ENCODE measurements at regions not wholly inside any gene's neighbourhood (a gene's known extent, or its start where the extent isn't known, plus 50 kb on each side); places are given as distances from the start of the nearest gene placed in this dataset.

DNA sequence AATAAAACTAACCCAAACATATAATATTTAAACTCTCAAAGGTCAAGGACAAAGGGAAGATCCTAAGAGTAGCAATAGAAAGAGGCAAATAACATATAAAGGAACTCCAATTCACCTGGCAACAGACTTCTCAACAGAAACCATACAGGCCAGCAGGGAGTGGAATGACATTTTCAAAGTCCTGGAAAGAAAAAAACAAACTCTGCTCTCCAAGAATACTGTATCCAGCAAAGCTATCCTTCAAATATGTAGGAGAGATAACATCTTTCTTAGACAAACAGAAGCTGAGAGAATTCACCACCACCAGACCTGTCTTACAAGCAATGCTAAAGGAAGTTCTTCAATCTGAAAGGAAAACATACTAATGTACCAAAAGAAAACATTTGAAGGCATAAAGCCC lies 51.5 kb upstream of the TMEM158 start:
- no peak for DNase-seq
- Histone ChIP-seq H3K4me1 (ENCODE audit: control extremely low read depth in 1 of 4, control insufficient read depth in 4 of 4, insufficient read depth in 4 of 4, low read length in 3 of 4) (peaks cover 0 to 9% (median 0%) of the 10 kb centered on the region in 4 experiments), H3K27ac (ENCODE audit: insufficient read depth in 1 of 2, low read depth in 1 of 2, low read length in 2 of 2, poor library complexity in 1 of 2, severe bottlenecking in 2 of 2) (no peak overlapping the region), H3K4me3 (ENCODE audit: control insufficient read depth in 1 of 7, extremely low read depth in 1 of 7, insufficient read depth in 4 of 7, low read depth in 2 of 7, low read length in 6 of 7) (no peak overlapping the region), H3K27me3 (replicated peaks in 2 of 5; ENCODE audit: control insufficient read depth in 4 of 5, insufficient read depth in 5 of 5, low read length in 4 of 5) (no peaks in the 10 kb centered on the region), H3K36me3 (ENCODE audit: control insufficient read depth in 4 of 4, insufficient read depth in 4 of 4, low read length in 3 of 4) (no peaks in the 10 kb centered on the region), H3K9me3 (ENCODE audit: control extremely low read depth in 1 of 5, control insufficient read depth in 4 of 5, insufficient read depth in 2 of 5, low read depth in 1 of 5, low read length in 4 of 5) (peaks cover 0 to 22% (median 2%) of the 10 kb centered on the region in 5 experiments)
- POLR2A ChIA-PET, result no interaction called here
- CTCF ChIA-PET, result no interaction called here

DNA sequence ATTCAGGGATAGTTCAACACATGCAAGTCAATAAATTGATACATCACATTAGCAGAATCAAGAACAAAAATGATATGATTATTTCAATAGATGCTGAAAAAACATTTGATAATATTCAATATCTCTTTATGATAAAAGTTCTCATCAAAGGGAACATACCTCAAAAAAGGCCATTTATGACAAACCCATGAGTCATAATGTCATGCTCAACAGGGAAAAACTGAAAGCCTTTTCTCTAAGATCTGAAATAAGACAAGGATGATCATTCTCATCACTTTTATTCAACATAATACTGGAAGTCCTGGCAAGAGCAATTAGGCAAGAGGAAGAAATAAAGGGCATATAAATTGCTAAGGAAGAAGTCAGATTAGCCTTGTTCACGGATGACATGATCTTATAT lies 54.1 kb upstream of the TMEM158 start:
- Histone ChIP-seq H3K4me3 (ENCODE audit: control insufficient read depth in 1 of 7, extremely low read depth in 1 of 7, insufficient read depth in 4 of 7, low read depth in 2 of 7, low read length in 6 of 7) (no peak overlapping the region), H3K27me3 (replicated peaks in 2 of 5; ENCODE audit: control insufficient read depth in 4 of 5, insufficient read depth in 5 of 5, low read length in 4 of 5) (no peaks in the 10 kb centered on the region), H3K36me3 (ENCODE audit: control insufficient read depth in 4 of 4, insufficient read depth in 4 of 4, low read length in 3 of 4) (no peaks in the 10 kb centered on the region), H3K4me1 (ENCODE audit: control extremely low read depth in 1 of 4, control insufficient read depth in 4 of 4, insufficient read depth in 4 of 4, low read length in 3 of 4) (no peaks in the 10 kb centered on the region), H3K9me3 (ENCODE audit: control extremely low read depth in 1 of 5, control insufficient read depth in 4 of 5, insufficient read depth in 2 of 5, low read depth in 1 of 5, low read length in 4 of 5) (peaks cover 0 to 22% (median 2%) of the 10 kb centered on the region in 5 experiments), H3K27ac (ENCODE audit: insufficient read depth in 1 of 2, low read depth in 1 of 2, low read length in 2 of 2, poor library complexity in 1 of 2, severe bottlenecking in 2 of 2) (no peak overlapping the region)
- WGBS (ENCODE audit: insufficient coverage), result no CpG with 5 or more reads among the region's 1 CpG
- DNase-seq, result no peak
- POLR2A ChIA-PET, result no interaction called here
- CTCF ChIA-PET, result no interaction called here

DNA sequence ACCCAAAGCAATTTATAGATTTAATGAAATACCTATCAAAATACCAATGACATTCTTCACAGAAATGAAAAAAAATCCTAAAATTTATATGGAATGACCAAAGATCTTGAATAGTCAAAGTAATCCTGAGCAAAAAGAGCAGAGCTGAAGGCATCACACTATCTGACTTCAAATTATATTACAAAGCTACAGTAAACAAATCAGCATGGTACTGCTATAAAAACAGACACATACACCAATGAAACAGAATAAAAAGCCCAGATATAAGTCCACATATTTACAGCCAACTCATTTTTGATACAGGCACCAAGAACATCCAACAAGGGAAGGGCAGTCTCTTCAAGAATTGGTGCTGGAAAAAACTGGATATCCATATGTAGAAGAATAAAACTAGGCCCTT lies 54.9 kb upstream of the TMEM158 start:
- Histone ChIP-seq H3K9me3 (ENCODE audit: control extremely low read depth in 1 of 5, control insufficient read depth in 4 of 5, insufficient read depth in 2 of 5, low read depth in 1 of 5, low read length in 4 of 5) (peaks cover 0 to 21% (median 2%) of the 10 kb centered on the region in 5 experiments), H3K4me1 (ENCODE audit: control extremely low read depth in 1 of 4, control insufficient read depth in 4 of 4, insufficient read depth in 4 of 4, low read length in 3 of 4) (no peaks in the 10 kb centered on the region), H3K4me3 (ENCODE audit: control insufficient read depth in 1 of 7, extremely low read depth in 1 of 7, insufficient read depth in 4 of 7, low read depth in 2 of 7, low read length in 6 of 7) (no peak overlapping the region), H3K27ac (ENCODE audit: insufficient read depth in 1 of 2, low read depth in 1 of 2, low read length in 2 of 2, poor library complexity in 1 of 2, severe bottlenecking in 2 of 2) (no peak overlapping the region), H3K36me3 (ENCODE audit: control insufficient read depth in 4 of 4, insufficient read depth in 4 of 4, low read length in 3 of 4) (no peaks in the 10 kb centered on the region), H3K27me3 (replicated peaks in 2 of 5; ENCODE audit: control insufficient read depth in 4 of 5, insufficient read depth in 5 of 5, low read length in 4 of 5) (no peaks in the 10 kb centered on the region)
- DNase-seq, result no peak
- ChIA-PET POLR2A (no interaction called here), CTCF (no interaction called here)

DNA sequence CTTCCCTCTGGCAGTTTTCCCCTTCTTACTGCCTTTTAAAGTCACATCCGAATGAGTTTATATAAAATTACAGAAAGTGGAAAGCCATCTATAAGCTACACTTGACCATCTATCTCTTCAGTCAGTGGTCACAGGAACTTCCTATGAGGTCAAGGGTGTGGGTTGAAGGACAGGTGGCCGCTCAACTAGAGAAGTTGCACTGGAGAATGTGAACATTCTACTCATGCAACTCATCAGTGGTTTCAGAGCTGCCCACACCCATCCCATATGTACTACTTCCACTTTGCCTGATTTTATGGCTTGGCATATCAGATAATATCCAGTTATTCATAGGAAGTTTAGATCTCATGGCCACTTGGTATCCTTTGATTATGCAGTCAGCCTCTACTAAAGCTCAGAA lies 57.4 kb upstream of the TMEM158 start:
- POLR2A ChIA-PET, result no interaction called here
- CTCF ChIA-PET, result no interaction called here
- no peak overlapping the region for H3K4me3 ChIP-seq (ENCODE audit: control insufficient read depth in 1 of 7, extremely low read depth in 1 of 7, insufficient read depth in 4 of 7, low read depth in 2 of 7, low read length in 6 of 7)
- no peak for DNase-seq
- no peak overlapping the region for H3K27ac ChIP-seq (ENCODE audit: insufficient read depth in 1 of 2, low read depth in 1 of 2, low read length in 2 of 2, poor library complexity in 1 of 2, severe bottlenecking in 2 of 2)
- no peaks in the 10 kb centered on the region for H3K4me1 ChIP-seq (ENCODE audit: control extremely low read depth in 1 of 4, control insufficient read depth in 4 of 4, insufficient read depth in 4 of 4, low read length in 3 of 4)
- H3K36me3 ChIP-seq (ENCODE audit: control insufficient read depth in 4 of 4, insufficient read depth in 4 of 4, low read length in 3 of 4), result no peaks in the 10 kb centered on the region
- WGBS (ENCODE audit: insufficient coverage), result 100% methylated on average over 1 of the region's 2 CpGs
- H3K27me3 ChIP-seq (replicated peaks in 2 of 5; ENCODE audit: control insufficient read depth in 4 of 5, insufficient read depth in 5 of 5, low read length in 4 of 5), result peaks cover 0 to 4% (median 0%) of the 10 kb centered on the region in 5 experiments
- peaks cover 0 to 16% (median 4%) of the 10 kb centered on the region in 5 experiments for H3K9me3 ChIP-seq (ENCODE audit: control extremely low read depth in 1 of 5, control insufficient read depth in 4 of 5, insufficient read depth in 2 of 5, low read depth in 1 of 5, low read length in 4 of 5)

DNA sequence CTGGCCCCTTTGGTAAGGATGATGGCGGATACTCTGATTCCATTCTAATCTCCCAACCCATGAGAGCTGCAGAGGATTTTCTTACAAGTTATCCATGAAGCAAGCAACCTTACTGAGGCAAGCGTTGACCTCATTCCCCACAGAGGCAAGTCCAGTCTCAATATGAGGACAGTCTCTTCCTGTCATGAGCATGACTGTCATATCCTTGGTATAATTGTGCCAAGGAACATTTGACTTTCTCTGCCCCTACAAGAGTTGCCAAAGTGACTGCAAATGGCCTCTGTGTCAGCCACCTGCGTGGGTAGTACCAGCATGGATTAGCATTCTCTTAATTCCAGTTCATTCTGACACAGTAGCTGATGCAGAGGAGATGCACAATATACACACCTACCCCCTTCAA lies 71.2 kb upstream of the TMEM158 start:
- WGBS (ENCODE audit: insufficient coverage), result 94% methylated on average over 3 of the region's 3 CpGs
- CTCF ChIA-PET, result no interaction called here
- POLR2A ChIA-PET, result no interaction called here
- H3K4me1 ChIP-seq (ENCODE audit: control extremely low read depth in 1 of 4, control insufficient read depth in 4 of 4, insufficient read depth in 4 of 4, low read length in 3 of 4), result no peaks in the 10 kb centered on the region
- no peak for DNase-seq
- peaks cover 0 to 13% (median 2%) of the 10 kb centered on the region in 5 experiments for H3K9me3 ChIP-seq (ENCODE audit: control extremely low read depth in 1 of 5, control insufficient read depth in 4 of 5, insufficient read depth in 2 of 5, low read depth in 1 of 5, low read length in 4 of 5)
- no peak overlapping the region for H3K27ac ChIP-seq (ENCODE audit: insufficient read depth in 1 of 2, low read depth in 1 of 2, low read length in 2 of 2, poor library complexity in 1 of 2, severe bottlenecking in 2 of 2)
- H3K36me3 ChIP-seq (ENCODE audit: control insufficient read depth in 4 of 4, insufficient read depth in 4 of 4, low read length in 3 of 4), result no peaks in the 10 kb centered on the region
- no peak overlapping the region for H3K4me3 ChIP-seq (ENCODE audit: control insufficient read depth in 1 of 7, extremely low read depth in 1 of 7, insufficient read depth in 4 of 7, low read depth in 2 of 7, low read length in 6 of 7)
- H3K27me3 ChIP-seq (replicated peaks in 2 of 5; ENCODE audit: control insufficient read depth in 4 of 5, insufficient read depth in 5 of 5, low read length in 4 of 5), result peaks cover 0 to 3% (median 0%) of the 10 kb centered on the region in 5 experiments

DNA sequence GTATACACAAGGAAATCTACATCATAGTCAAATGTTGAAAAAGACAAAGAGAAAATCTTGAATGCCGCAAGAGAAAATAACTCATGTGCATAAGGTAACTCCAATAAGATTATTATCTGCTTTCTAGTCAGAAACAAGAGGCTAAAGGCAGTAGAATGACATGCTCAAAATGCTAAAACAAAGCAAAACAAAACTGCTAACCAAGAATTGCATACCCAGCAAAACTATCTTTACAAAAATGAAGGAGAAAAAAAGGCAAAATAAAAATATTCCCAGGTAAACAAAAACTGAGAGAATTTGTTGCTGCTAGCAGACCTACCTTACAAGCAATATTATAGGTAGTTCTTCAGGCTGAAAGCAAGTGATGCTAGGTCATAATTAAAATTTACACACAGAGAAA lies 76.4 kb upstream of the TMEM158 start:
- H3K27ac ChIP-seq (ENCODE audit: insufficient read depth in 1 of 2, low read depth in 1 of 2, low read length in 2 of 2, poor library complexity in 1 of 2, severe bottlenecking in 2 of 2), result no peak overlapping the region
- CTCF ChIA-PET, result no interaction called here
- WGBS (ENCODE audit: insufficient coverage), result no CpG with 5 or more reads among the region's 1 CpG
- DNase-seq, result no peak
- POLR2A ChIA-PET, result no interaction called here
- peaks cover 2 to 15% (median 6%) of the 10 kb centered on the region in 5 experiments for H3K9me3 ChIP-seq (ENCODE audit: control extremely low read depth in 1 of 5, control insufficient read depth in 4 of 5, insufficient read depth in 2 of 5, low read depth in 1 of 5, low read length in 4 of 5)
- no peaks in the 10 kb centered on the region for H3K4me1 ChIP-seq (ENCODE audit: control extremely low read depth in 1 of 4, control insufficient read depth in 4 of 4, insufficient read depth in 4 of 4, low read length in 3 of 4)
- peaks cover 0 to 6% (median 0%) of the 10 kb centered on the region in 5 experiments for H3K27me3 ChIP-seq (replicated peaks in 2 of 5; ENCODE audit: control insufficient read depth in 4 of 5, insufficient read depth in 5 of 5, low read length in 4 of 5)
- H3K36me3 ChIP-seq (ENCODE audit: control insufficient read depth in 4 of 4, insufficient read depth in 4 of 4, low read length in 3 of 4), result no peaks in the 10 kb centered on the region
- H3K4me3 ChIP-seq (ENCODE audit: control insufficient read depth in 1 of 7, extremely low read depth in 1 of 7, insufficient read depth in 4 of 7, low read depth in 2 of 7, low read length in 6 of 7), result no peak overlapping the region

DNA sequence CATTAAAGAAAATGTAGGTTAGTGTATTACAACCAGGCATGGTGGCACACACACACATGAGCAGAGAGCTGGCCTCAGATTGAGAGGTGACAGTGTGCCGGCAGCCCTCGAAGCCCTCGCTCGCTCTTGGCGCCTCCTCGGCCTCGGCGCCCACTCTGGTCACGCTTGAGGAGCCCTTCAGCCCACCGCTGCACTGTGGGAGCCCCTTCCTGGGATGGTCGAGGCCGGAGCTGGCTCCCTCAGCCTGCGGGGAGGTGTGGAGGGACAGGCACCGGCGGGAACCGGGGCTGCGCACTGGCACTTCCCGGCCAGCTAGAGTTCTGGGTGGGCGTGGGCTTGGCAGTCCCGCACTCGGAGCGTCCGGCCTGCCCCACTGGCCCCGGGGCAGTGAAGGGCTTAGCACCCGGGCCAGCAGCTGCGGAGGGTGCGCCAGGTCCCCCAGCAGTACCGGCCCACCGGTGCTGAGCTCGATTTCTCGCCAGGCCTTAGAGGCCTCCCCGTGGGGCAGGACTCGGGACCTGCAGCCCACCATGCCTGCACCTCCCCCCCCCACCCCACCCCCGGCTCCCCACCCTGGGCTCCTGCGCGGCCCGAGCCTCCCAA lies 80.4 kb upstream of the TMEM158 start:
- Histone ChIP-seq H3K27ac (ENCODE audit: insufficient read depth in 1 of 2, low read depth in 1 of 2, low read length in 2 of 2, poor library complexity in 1 of 2, severe bottlenecking in 2 of 2) (no peak overlapping the region), H3K4me1 (ENCODE audit: control extremely low read depth in 1 of 4, control insufficient read depth in 4 of 4, insufficient read depth in 4 of 4, low read length in 3 of 4) (no peaks in the 10 kb centered on the region), H3K36me3 (ENCODE audit: control insufficient read depth in 4 of 4, insufficient read depth in 4 of 4, low read length in 3 of 4) (no peaks in the 10 kb centered on the region), H3K4me3 (ENCODE audit: control insufficient read depth in 1 of 7, extremely low read depth in 1 of 7, insufficient read depth in 4 of 7, low read depth in 2 of 7, low read length in 6 of 7) (no peak overlapping the region), H3K27me3 (replicated peaks in 2 of 5; ENCODE audit: control insufficient read depth in 4 of 5, insufficient read depth in 5 of 5, low read length in 4 of 5) (peaks cover 0 to 6% (median 3%) of the 10 kb centered on the region in 5 experiments), H3K9me3 (ENCODE audit: control extremely low read depth in 1 of 5, control insufficient read depth in 4 of 5, insufficient read depth in 2 of 5, low read depth in 1 of 5, low read length in 4 of 5) (peaks cover 2 to 8% (median 6%) of the 10 kb centered on the region in 5 experiments)
- no peak for DNase-seq
- whole genome bisulfite sequencing (ENCODE audit: insufficient coverage), result 100% methylated on average over 6 of the region's 37 CpGs
- ChIA-PET POLR2A (no interaction called here), CTCF (interaction anchor here (1.5 kb wide), 2 partner anchors 97 to 264 kb away, joined by 3 to 4 read pairs; no protein-coding TSS in a partner anchor)

All from common myeloid progenitor, CD34-positive (primary cell).